Panc1 (cell line): ENCODE measurements at regions not wholly inside any gene's neighbourhood (a gene's known extent, or its start where the extent isn't known, plus 50 kb on each side); places are given as distances from the start of the nearest gene placed in this dataset.

Source experiments
- ATAC-seq: fragments of 200-7000 bp; cut with Tn5 transposase; 2 replicates; pipeline ENCODE4 v1.9.1; 2020; ENCODE audit warnings: mild to moderate bottlenecking, moderate library complexity
- BruUV-seq: library from RNA; stranded (reverse); fragments of 400-500 nt; replicated peaks from 2 replicates; lab custom pipeline; 2021; lab: Mats Ljungman, UMichigan
- CTCF ChIA-PET: fragments of 300-600 bp; sonication (Branson Sonifier 250); formaldehyde crosslinking; loops from one replicate; lab custom pipeline; 2022; ENCODE audit warnings: antibody characterized with exemption; lab: Charles Lee
- POLR2A ChIA-PET: fragments of 300-600 bp; sonication (Branson Sonifier 250); formaldehyde crosslinking; loops from one replicate; lab custom pipeline; 2022; ENCODE audit warnings: antibody characterized with exemption; lab: Charles Lee
- DNase-seq: peaks from one replicate; pipeline ENCODE4 v3.0.0-alpha.2; 2010; ENCODE audit warnings: low read depth, low spot score
- H3K27ac ChIP-seq: 2 replicates; pipeline ENCODE4 v1.5.1; 2011; ENCODE audit warnings: mild to moderate bottlenecking, low read length, inconsistent platforms
- H3K27me3 ChIP-seq: fragments of 200-500 bp; sonication (Bioruptor generic); 2 replicates; pipeline ENCODE4 v1.6.0; 2014; ENCODE audit warnings: low read length, inconsistent platforms; ENCODE audit not compliant: control insufficient read depth, insufficient read depth
- H3K36me3 ChIP-seq: fragments of 200-500 bp; sonication (Bioruptor generic); 2 replicates; pipeline ENCODE4 v1.5.1; 2014; ENCODE audit warnings: inconsistent platforms, mild to moderate bottlenecking, low read length, moderate library complexity; ENCODE audit not compliant: control insufficient read depth, insufficient read depth
- H3K4me1 ChIP-seq: 2 replicates; pipeline ENCODE4 v1.5.1; 2011; ENCODE audit warnings: inconsistent platforms, mild to moderate bottlenecking, low read length, moderate library complexity; ENCODE audit not compliant: control insufficient read depth, insufficient read depth
- H3K4me3 ChIP-seq, 2 experiments: 2 replicates each; pipeline ENCODE4 v1.5.1; 2011 to 2012; ENCODE audit warnings: low read depth in 2 of 2, low read length in 2 of 2, mild to moderate bottlenecking in 2 of 2, inconsistent platforms in 1 of 2, moderate library complexity in 1 of 2
- H3K9me3 ChIP-seq: fragments of 200-500 bp; sonication (Bioruptor generic); 2 replicates; pipeline ENCODE4 v1.5.1; 2014; ENCODE audit warnings: low read depth, mild to moderate bottlenecking, inconsistent platforms, low read length, moderate library complexity; ENCODE audit not compliant: control insufficient read depth, insufficient read depth
- CTCF ChIP-seq: fragments of 450-650 bp; IDR thresholded peaks from 2 replicates; pipeline ENCODE4 v1.5.1; 2017; ENCODE audit warnings: mild to moderate bottlenecking
- POLR2AphosphoS5 ChIP-seq: IDR thresholded peaks from 2 replicates; pipeline ENCODE4 v1.6.1; 2012; ENCODE audit warnings: mild to moderate bottlenecking, low read depth, low read length, moderate library complexity
- REST ChIP-seq, 2 experiments: IDR thresholded peaks; 2 replicates each; pipeline ENCODE4 v1.6.1; 2011 to 2012; ENCODE audit warnings: low read depth in 2 of 2, control low read depth in 1 of 2, low read length in 1 of 2, mild to moderate bottlenecking in 1 of 2, moderate library complexity in 1 of 2; ENCODE audit not compliant: insufficient read depth in 1 of 2
- SIN3A ChIP-seq: IDR thresholded peaks from 2 replicates; pipeline ENCODE4 v1.6.1; 2012; ENCODE audit warnings: low read depth, mild to moderate bottlenecking, low read length, moderate library complexity, borderline replicate concordance; ENCODE audit not compliant: insufficient read depth
- TCF7L2 ChIP-seq: IDR thresholded peaks from 2 replicates; pipeline ENCODE4 v1.6.1; 2011; ENCODE audit warnings: mild to moderate bottlenecking, low read depth, low read length, inconsistent platforms
- in situ Hi-C: cut with HindIII; loops from 2 replicates; pipeline ENCODE4 v1.10.0; 2016; ENCODE audit warnings: low sequenced_read_pairs, low pct_unique_long_range_greater_than_20kb
- intact Hi-C: fragments of 100-400 bp; cut with micrococcal nuclease; formaldehyde crosslinking; loops from one replicate; pipeline ENCODE4 v1.10.0; 2022; ENCODE audit not compliant: unreplicated experiment

GRCh38 chrX:94977562-94977961 lies 1303.6 kb downstream of the FAM133A start:
- TF ChIP-seq SIN3A, result no peak
- TF ChIP-seq POLR2AphosphoS5, result no peak
- TF ChIP-seq REST (IDR thresholded peaks at IDR 0.05; ENCODE audit: insufficient read depth in 1 of 2, low read depth in 2 of 2, low read length in 1 of 2), result no peak
- TF ChIP-seq TCF7L2, result no peak
- no peak for TF ChIP-seq CTCF
- POLR2A ChIA-PET, result no interaction called here

GRCh38 chrX:94977986-94978385 lies 1304.0 kb downstream of the FAM133A start:
- Histone ChIP-seq H3K4me1 (no peaks in the 10 kb centered on the region), H3K27ac (no peak overlapping the region), H3K36me3 (no peaks in the 10 kb centered on the region), H3K9me3 (no peaks in the 10 kb centered on the region), H3K27me3 (no peaks in the 10 kb centered on the region), H3K4me3 (no peak overlapping the region)
- ChIA-PET CTCF (no interaction called here), POLR2A (no interaction called here)
- TF ChIP-seq TCF7L2 (no peak), POLR2AphosphoS5 (no peak), REST (IDR thresholded peaks at IDR 0.05; ENCODE audit: insufficient read depth in 1 of 2, low read depth in 2 of 2, low read length in 1 of 2) (no peak), SIN3A (no peak), CTCF (no peak)
- intact Hi-C loops (no loop called here), in situ Hi-C loops (no loop called here)
- no peak for DNase-seq
- BruUV-seq, result no TSS peak
- no peak for ATAC-seq

More at GRCh38 chrX:94977562-94977961, 1303.6 kb downstream of the FAM133A start:
- CTCF ChIA-PET, result no interaction called here
- Histone ChIP-seq H3K27ac (no peak overlapping the region), H3K4me3 (no peak overlapping the region), H3K4me1 (no peaks in the 10 kb centered on the region), H3K9me3 (no peaks in the 10 kb centered on the region), H3K36me3 (no peaks in the 10 kb centered on the region), H3K27me3 (no peaks in the 10 kb centered on the region)
- DNase-seq, result no peak
- no peak for ATAC-seq
- BruUV-seq, result no TSS peak
- intact Hi-C loops, result no loop called here
- in situ Hi-C loops, result no loop called here
